ENCODE measurements at regions not wholly inside any gene's neighbourhood (a gene's known extent, or its start where the extent isn't known, plus 50 kb on each side); places are given as distances from the start of the nearest gene placed in this dataset.

DNA sequence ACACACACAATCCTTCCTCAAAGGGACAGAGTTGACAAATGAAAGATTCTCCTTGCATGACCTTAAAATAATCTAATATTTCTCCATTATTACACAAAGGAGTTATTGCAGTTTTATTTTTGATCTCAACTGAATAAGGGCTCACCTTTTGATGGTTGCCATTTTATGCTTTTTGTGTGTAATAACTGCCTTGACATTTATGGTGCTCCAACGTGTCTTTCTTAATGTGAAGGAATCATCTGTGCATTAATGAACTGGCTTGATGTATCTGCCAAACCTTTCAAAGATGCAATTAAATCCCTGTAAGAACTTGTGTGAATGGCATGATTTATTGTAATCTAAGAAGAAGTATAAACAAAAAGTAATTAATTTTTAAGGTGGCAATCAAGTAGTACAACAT lies 1519.8 kb upstream of the CDH9 start:
- no peak for DNase-seq (ENCODE audit: low read depth in 1 of 2, low spot score in 1 of 2)
- H3K4me3 ChIP-seq (replicated peaks; ENCODE audit: insufficient read depth, low read length), result no peak overlapping the region
- H3K27me3 ChIP-seq (ENCODE audit: insufficient read depth, poor library complexity, severe bottlenecking), result no peaks in the 10 kb centered on the region
- TF ChIP-seq SPI1 (IDR thresholded peaks at IDR 0.05; ENCODE audit: borderline replicate concordance, low read depth) (no peak), POLR2AphosphoS5 (IDR thresholded peaks at IDR 0.05; ENCODE audit: low read depth) (no peak)
- TF ChIP-seq, protein P1, sequence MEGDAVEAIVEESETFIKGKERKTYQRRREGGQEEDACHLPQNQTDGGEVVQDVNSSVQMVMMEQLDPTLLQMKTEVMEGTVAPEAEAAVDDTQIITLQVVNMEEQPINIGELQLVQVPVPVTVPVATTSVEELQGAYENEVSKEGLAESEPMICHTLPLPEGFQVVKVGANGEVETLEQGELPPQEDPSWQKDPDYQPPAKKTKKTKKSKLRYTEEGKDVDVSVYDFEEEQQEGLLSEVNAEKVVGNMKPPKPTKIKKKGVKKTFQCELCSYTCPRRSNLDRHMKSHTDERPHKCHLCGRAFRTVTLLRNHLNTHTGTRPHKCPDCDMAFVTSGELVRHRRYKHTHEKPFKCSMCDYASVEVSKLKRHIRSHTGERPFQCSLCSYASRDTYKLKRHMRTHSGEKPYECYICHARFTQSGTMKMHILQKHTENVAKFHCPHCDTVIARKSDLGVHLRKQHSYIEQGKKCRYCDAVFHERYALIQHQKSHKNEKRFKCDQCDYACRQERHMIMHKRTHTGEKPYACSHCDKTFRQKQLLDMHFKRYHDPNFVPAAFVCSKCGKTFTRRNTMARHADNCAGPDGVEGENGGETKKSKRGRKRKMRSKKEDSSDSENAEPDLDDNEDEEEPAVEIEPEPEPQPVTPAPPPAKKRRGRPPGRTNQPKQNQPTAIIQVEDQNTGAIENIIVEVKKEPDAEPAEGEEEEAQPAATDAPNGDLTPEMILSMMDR (IDR thresholded peaks at IDR 0.05; ENCODE audit: insufficient read depth, low read length), result no peak
- no peak overlapping the region for H3K27ac ChIP-seq (replicated peaks)

DNA sequence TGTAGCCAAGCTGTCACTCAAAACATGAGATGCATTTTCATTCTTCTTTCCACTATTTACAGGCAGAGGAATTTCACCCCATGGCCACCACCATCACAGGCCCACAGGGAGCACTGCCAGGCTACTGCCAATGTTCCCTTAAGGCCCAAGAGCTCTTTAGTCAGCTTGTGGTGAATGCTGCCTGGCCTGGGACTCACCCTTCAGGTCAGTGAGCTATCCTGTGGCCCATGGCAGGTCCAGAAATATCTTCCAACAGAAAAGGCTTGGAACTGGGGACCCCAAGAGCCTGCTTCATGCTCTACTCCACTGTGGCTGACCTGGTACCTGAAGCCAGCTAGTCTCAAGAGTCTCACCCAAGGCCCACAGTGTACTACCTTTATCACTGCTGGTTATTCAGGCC lies 1518.7 kb upstream of the CDH9 start:
- TF ChIP-seq, protein P2, sequence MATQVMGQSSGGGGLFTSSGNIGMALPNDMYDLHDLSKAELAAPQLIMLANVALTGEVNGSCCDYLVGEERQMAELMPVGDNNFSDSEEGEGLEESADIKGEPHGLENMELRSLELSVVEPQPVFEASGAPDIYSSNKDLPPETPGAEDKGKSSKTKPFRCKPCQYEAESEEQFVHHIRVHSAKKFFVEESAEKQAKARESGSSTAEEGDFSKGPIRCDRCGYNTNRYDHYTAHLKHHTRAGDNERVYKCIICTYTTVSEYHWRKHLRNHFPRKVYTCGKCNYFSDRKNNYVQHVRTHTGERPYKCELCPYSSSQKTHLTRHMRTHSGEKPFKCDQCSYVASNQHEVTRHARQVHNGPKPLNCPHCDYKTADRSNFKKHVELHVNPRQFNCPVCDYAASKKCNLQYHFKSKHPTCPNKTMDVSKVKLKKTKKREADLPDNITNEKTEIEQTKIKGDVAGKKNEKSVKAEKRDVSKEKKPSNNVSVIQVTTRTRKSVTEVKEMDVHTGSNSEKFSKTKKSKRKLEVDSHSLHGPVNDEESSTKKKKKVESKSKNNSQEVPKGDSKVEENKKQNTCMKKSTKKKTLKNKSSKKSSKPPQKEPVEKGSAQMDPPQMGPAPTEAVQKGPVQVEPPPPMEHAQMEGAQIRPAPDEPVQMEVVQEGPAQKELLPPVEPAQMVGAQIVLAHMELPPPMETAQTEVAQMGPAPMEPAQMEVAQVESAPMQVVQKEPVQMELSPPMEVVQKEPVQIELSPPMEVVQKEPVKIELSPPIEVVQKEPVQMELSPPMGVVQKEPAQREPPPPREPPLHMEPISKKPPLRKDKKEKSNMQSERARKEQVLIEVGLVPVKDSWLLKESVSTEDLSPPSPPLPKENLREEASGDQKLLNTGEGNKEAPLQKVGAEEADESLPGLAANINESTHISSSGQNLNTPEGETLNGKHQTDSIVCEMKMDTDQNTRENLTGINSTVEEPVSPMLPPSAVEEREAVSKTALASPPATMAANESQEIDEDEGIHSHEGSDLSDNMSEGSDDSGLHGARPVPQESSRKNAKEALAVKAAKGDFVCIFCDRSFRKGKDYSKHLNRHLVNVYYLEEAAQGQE (IDR thresholded peaks at IDR 0.05; ENCODE audit: insufficient replicate concordance, low read depth), result no peak
- no peak for TF ChIP-seq SPI1 (IDR thresholded peaks at IDR 0.05; ENCODE audit: borderline replicate concordance, low read depth)
- TF ChIP-seq, protein P1 (IDR thresholded peaks at IDR 0.05; ENCODE audit: insufficient read depth, low read length), result no peak
- H3K27ac ChIP-seq (replicated peaks), result no peak overlapping the region
- H3K4me3 ChIP-seq (replicated peaks; ENCODE audit: insufficient read depth, low read length), result no peak overlapping the region
- H3K27me3 ChIP-seq (ENCODE audit: insufficient read depth, poor library complexity, severe bottlenecking), result no peaks in the 10 kb centered on the region
- DNase-seq (ENCODE audit: low read depth in 1 of 2, low spot score in 1 of 2), result no peak

DNA sequence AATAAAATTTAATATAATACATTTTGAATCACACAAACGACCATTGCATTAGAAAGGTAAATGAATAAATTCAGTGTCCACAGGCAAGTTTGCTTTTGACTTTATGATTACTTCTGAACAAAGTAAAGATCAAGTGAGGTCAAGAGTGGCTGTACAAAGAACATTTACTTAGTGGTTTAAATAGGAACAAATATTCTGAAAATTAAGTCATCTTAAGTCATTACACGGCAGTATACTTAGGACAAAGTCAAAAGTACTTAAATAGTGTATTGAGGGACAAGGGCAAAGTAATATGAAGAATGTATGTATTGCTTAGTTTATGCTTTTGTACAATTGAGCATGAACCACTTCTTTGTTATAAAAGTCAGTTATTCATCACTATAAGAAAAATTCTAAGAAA lies 1511.2 kb upstream of the CDH9 start:
- no peak for TF ChIP-seq POLR2AphosphoS5 (IDR thresholded peaks at IDR 0.05; ENCODE audit: low read depth)
- TF ChIP-seq SPI1 (IDR thresholded peaks at IDR 0.05; ENCODE audit: borderline replicate concordance, low read depth), result no peak
- TF ChIP-seq, protein P2 (IDR thresholded peaks at IDR 0.05; ENCODE audit: insufficient replicate concordance, low read depth), result no peak
- TF ChIP-seq, protein P1 (IDR thresholded peaks at IDR 0.05; ENCODE audit: insufficient read depth, low read length), result no peak
- TF ChIP-seq GABPA (IDR thresholded peaks at IDR 0.05; ENCODE audit: low read depth), result no peak
- no peaks in the 10 kb centered on the region for H3K27me3 ChIP-seq (ENCODE audit: insufficient read depth, poor library complexity, severe bottlenecking)

DNA sequence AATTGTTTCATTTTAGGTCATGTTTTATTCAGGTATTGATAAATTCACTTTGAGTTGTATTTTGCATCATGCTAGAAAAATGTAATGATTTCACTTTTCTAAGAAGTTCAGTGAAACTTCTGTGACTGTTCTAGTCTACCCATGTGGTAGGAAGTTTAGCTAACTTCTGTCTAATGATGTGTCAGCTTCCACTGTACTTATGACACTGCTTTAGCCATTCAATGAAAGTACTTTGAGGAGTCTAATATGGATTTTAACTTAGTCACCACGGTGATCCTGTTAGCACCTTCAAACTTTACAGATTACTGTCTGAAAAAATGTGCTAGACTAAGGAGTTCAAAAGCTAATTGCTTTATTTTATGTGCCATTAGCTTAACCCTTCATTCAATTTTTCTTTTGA lies 1510.5 kb upstream of the CDH9 start:
- Histone ChIP-seq H3K27me3 (ENCODE audit: insufficient read depth, poor library complexity, severe bottlenecking) (no peaks in the 10 kb centered on the region), H3K27ac (replicated peaks) (no peak overlapping the region), H3K4me3 (replicated peaks; ENCODE audit: insufficient read depth, low read length) (no peak overlapping the region)
- DNase-seq (ENCODE audit: low read depth in 1 of 2, low spot score in 1 of 2), result no peak
- TF ChIP-seq SPI1 (IDR thresholded peaks at IDR 0.05; ENCODE audit: borderline replicate concordance, low read depth), result no peak
- no peak for TF ChIP-seq GABPA (IDR thresholded peaks at IDR 0.05; ENCODE audit: low read depth)
- TF ChIP-seq, protein P1 (IDR thresholded peaks at IDR 0.05; ENCODE audit: insufficient read depth, low read length), result no peak
- TF ChIP-seq, protein P2 (IDR thresholded peaks at IDR 0.05; ENCODE audit: insufficient replicate concordance, low read depth), result no peak
- no peak for TF ChIP-seq POLR2AphosphoS5 (IDR thresholded peaks at IDR 0.05; ENCODE audit: low read depth)

More for the DNA sequence above, 1511.2 kb upstream of the CDH9 start:
- DNase-seq (ENCODE audit: low read depth in 1 of 2, low spot score in 1 of 2), result no peak
- no peak overlapping the region for H3K27ac ChIP-seq (replicated peaks)
- H3K4me3 ChIP-seq (replicated peaks; ENCODE audit: insufficient read depth, low read length), result no peak overlapping the region

Data from HL-60 (cell line).